Activated CD8-positive, alpha-beta memory T cell treated with anti-CD3 and anti-CD28 coated beads, Interleukin-2, amount 10 ng/mL, durations not matched to agents 7 days and 5 days (primary cell): ENCODE measurements at regions not wholly inside any gene's neighbourhood (a gene's known extent, or its start where the extent isn't known, plus 50 kb on each side); places are given as distances from the start of the nearest gene placed in this dataset.

Source experiments
- ATAC-seq: fragments of 150-1000 bp; cut with Tn5 transposase; one replicate; pipeline ENCODE4 v1.10.0; 2021; ENCODE audit warnings: moderate library complexity
- CTCF ChIA-PET: fragments of 350-600 bp; sonication (Branson Sonifier 250); formaldehyde crosslinking; loops from one replicate; lab custom pipeline; 2021; ENCODE audit warnings: antibody characterized with exemption; lab: Charles Lee
- DNase-seq: peaks from one replicate; pipeline ENCODE4 v3.0.0-alpha.2; 2020
- H3K27ac Mint-ChIP-seq: one replicate; pipeline ENCODE4 v1.8.0; 2021; ENCODE audit warnings: mild to moderate bottlenecking, mixed read lengths
- H3K27me3 Mint-ChIP-seq: one replicate; pipeline ENCODE4 v1.8.0; 2021; ENCODE audit warnings: mixed read lengths
- H3K36me3 Mint-ChIP-seq: one replicate; pipeline ENCODE4 v1.8.0; 2021; ENCODE audit warnings: mild to moderate bottlenecking, mixed read lengths
- H3K4me1 Mint-ChIP-seq: one replicate; pipeline ENCODE4 v1.8.0; 2021; ENCODE audit warnings: mixed read lengths
- H3K4me3 Mint-ChIP-seq: one replicate; pipeline ENCODE4 v1.8.0; 2021; ENCODE audit warnings: mild to moderate bottlenecking, moderate library complexity, mixed read lengths
- H3K9me3 Mint-ChIP-seq: one replicate; pipeline ENCODE4 v1.8.0; 2022; ENCODE audit warnings: low read depth, mixed read lengths

GRCh38 chr1:185566995-185567394, 167.2 kb upstream of the HMCN1 start:
- Mint-ChIP-seq H3K4me1 (peaks cover 51% of the 10 kb centered on the region), H3K36me3 (peaks cover 15% of the 10 kb centered on the region), H3K27ac (peak overlapping the region; percentile 88), H3K4me3 (peak overlapping the region; percentile 39), H3K27me3 (no peaks in the 10 kb centered on the region), H3K9me3 (no peaks in the 10 kb centered on the region)
- CTCF ChIA-PET = interaction anchor here (0.7 to 2.6 kb wide), 11 partner anchors 9 to 328 kb away, joined by 3 to 16 read pairs (median 4); partner anchors contain the start of gene IVNS1ABP
- ATAC-seq (peak; percentile 78), DNase-seq (peak; percentile 79)

- Mint-ChIP-seq H3K27me3 (no peaks in the 10 kb centered on the region), H3K36me3 (peaks cover 15% of the 10 kb centered on the region), H3K9me3 (no peaks in the 10 kb centered on the region), H3K4me1 (peaks cover 68% of the 10 kb centered on the region), H3K27ac (no peak overlapping the region), H3K4me3 (no peak overlapping the region)
- DNase-seq (no peak), ATAC-seq (no peak)
- CTCF ChIA-PET = interaction anchor here (1.2 to 2.6 kb wide), 4 partner anchors 30 to 265 kb away, joined by 3 to 10 read pairs (median 6); no protein-coding TSS in a partner anchor
Observed at GRCh38 chr1:185565302-185565701, 168.9 kb upstream of the HMCN1 start.

- no peaks in the 10 kb centered on the region for H3K9me3 Mint-ChIP-seq
- CTCF ChIA-PET = interaction anchor here (1.2 to 1.4 kb wide), 2 partner anchors 128 to 264 kb away, joined by 3 read pairs; no protein-coding TSS in a partner anchor
- DNase-seq = no peak
- no peak overlapping the region for H3K27ac Mint-ChIP-seq
- ATAC-seq = no peak
- H3K4me3 Mint-ChIP-seq = no peak overlapping the region
- H3K4me1 Mint-ChIP-seq = peaks cover 72% of the 10 kb centered on the region
- peaks cover 14% of the 10 kb centered on the region for H3K36me3 Mint-ChIP-seq
- no peaks in the 10 kb centered on the region for H3K27me3 Mint-ChIP-seq
Observed at GRCh38 chr1:185564816-185565215, 169.4 kb upstream of the HMCN1 start.

- DNase-seq (no peak), ATAC-seq (no peak)
- H3K27me3 Mint-ChIP-seq = no peaks in the 10 kb centered on the region
- no peak overlapping the region for H3K4me3 Mint-ChIP-seq
- no peaks in the 10 kb centered on the region for H3K9me3 Mint-ChIP-seq
- CTCF ChIA-PET = interaction anchor here (1.1 to 1.7 kb wide), 3 partner anchors 33 to 107 kb away, joined by 3 to 4 read pairs (median 3); no protein-coding TSS in a partner anchor
- peaks cover 9% of the 10 kb centered on the region for H3K36me3 Mint-ChIP-seq
- H3K27ac Mint-ChIP-seq = no peak overlapping the region
- H3K4me1 Mint-ChIP-seq = peaks cover 64% of the 10 kb centered on the region
Observed at GRCh38 chr1:185562461-185563359, 171.5 kb upstream of the HMCN1 start.

GRCh38 chr1:185561629-185562028, 172.6 kb upstream of the HMCN1 start:
- Mint-ChIP-seq H3K27ac (peak overlapping the region; percentile 94), H3K36me3 (peaks cover 12% of the 10 kb centered on the region), H3K9me3 (no peaks in the 10 kb centered on the region), H3K4me3 (peak overlapping the region; percentile 18), H3K27me3 (no peaks in the 10 kb centered on the region), H3K4me1 (peaks cover 53% of the 10 kb centered on the region)
- ATAC-seq (no peak), DNase-seq (no peak)
- CTCF ChIA-PET = interaction anchor here (0.9 to 4.0 kb wide), 6 partner anchors 10 to 245 kb away, joined by 3 to 37 read pairs (median 18); partner anchors contain the start of gene IVNS1ABP

- Mint-ChIP-seq H3K27me3 (no peaks in the 10 kb centered on the region), H3K9me3 (no peaks in the 10 kb centered on the region), H3K4me3 (peak overlapping the region; percentile 48), H3K27ac (peak overlapping the region; percentile 94), H3K36me3 (peaks cover 13% of the 10 kb centered on the region), H3K4me1 (peaks cover 45% of the 10 kb centered on the region)
- DNase-seq = peak; percentile 57
- CTCF ChIA-PET = interaction anchor here (0.8 to 4.0 kb wide), 19 partner anchors 11 to 267 kb away, joined by 3 to 37 read pairs (median 4); partner anchors contain the start of gene IVNS1ABP
- ATAC-seq = peak; percentile 15
Observed at GRCh38 chr1:185560760-185561159, 173.4 kb upstream of the HMCN1 start.

- Mint-ChIP-seq H3K27me3 (no peaks in the 10 kb centered on the region), H3K27ac (peak overlapping the region; percentile 94), H3K36me3 (peaks cover 15% of the 10 kb centered on the region), H3K9me3 (no peaks in the 10 kb centered on the region), H3K4me1 (peaks cover 39% of the 10 kb centered on the region), H3K4me3 (peak overlapping the region; percentile 48)
- DNase-seq = peak; percentile 93
- CTCF ChIA-PET = interaction anchor here (0.6 to 4.0 kb wide), 29 partner anchors 9 to 266 kb away, joined by 3 to 37 read pairs (median 4); partner anchors contain the start of gene IVNS1ABP
- peak; percentile 94 for ATAC-seq
Observed at GRCh38 chr1:185559684-185560331, 174.4 kb upstream of the HMCN1 start.

GRCh38 chr1:185559151-185559550, 175.0 kb upstream of the HMCN1 start:
- Mint-ChIP-seq H3K27ac (peak overlapping the region; percentile 94), H3K4me3 (no peak overlapping the region)
- CTCF ChIA-PET = interaction anchor here (0.6 to 4.0 kb wide), 22 partner anchors 11 to 242 kb away, joined by 3 to 37 read pairs (median 4); partner anchors contain the start of gene IVNS1ABP

GRCh38 chr1:185556561-185556960, 177.6 kb upstream of the HMCN1 start:
- DNase-seq (no peak), ATAC-seq (no peak)
- CTCF ChIA-PET = interaction anchor here (1.4 to 2.3 kb wide), 2 partner anchors 8 to 11 kb away, joined by 5 to 7 read pairs; no protein-coding TSS in a partner anchor
- H3K4me3 Mint-ChIP-seq = no peak overlapping the region
- peaks cover 28% of the 10 kb centered on the region for H3K4me1 Mint-ChIP-seq
- no peak overlapping the region for H3K27ac Mint-ChIP-seq
- H3K27me3 Mint-ChIP-seq = no peaks in the 10 kb centered on the region
- peaks cover 19% of the 10 kb centered on the region for H3K36me3 Mint-ChIP-seq
- H3K9me3 Mint-ChIP-seq = no peaks in the 10 kb centered on the region

More at GRCh38 chr1:185559151-185559550, 175.0 kb upstream of the HMCN1 start:
- H3K9me3 Mint-ChIP-seq = no peaks in the 10 kb centered on the region
- peaks cover 39% of the 10 kb centered on the region for H3K4me1 Mint-ChIP-seq
- H3K36me3 Mint-ChIP-seq = peaks cover 15% of the 10 kb centered on the region
- no peaks in the 10 kb centered on the region for H3K27me3 Mint-ChIP-seq
- ATAC-seq (no peak), DNase-seq (no peak)

GRCh38 chr1:185555743-185556142, 178.4 kb upstream of the HMCN1 start:
- H3K27ac Mint-ChIP-seq = no peak overlapping the region
- H3K9me3 Mint-ChIP-seq = no peaks in the 10 kb centered on the region
- peaks cover 19% of the 10 kb centered on the region for H3K36me3 Mint-ChIP-seq
- CTCF ChIA-PET = interaction anchor here (2.3 kb wide), 1 partner anchor 8 kb away, joined by 7 read pairs; no protein-coding TSS in a partner anchor
- ATAC-seq (no peak), DNase-seq (no peak)
- no peaks in the 10 kb centered on the region for H3K27me3 Mint-ChIP-seq
- peaks cover 20% of the 10 kb centered on the region for H3K4me1 Mint-ChIP-seq
- no peak overlapping the region for H3K4me3 Mint-ChIP-seq

- Mint-ChIP-seq H3K4me3 (no peak overlapping the region), H3K27ac (no peak overlapping the region), H3K36me3 (peaks cover 19% of the 10 kb centered on the region), H3K4me1 (no peaks in the 10 kb centered on the region), H3K9me3 (no peaks in the 10 kb centered on the region), H3K27me3 (no peaks in the 10 kb centered on the region)
- DNase-seq (no peak), ATAC-seq (no peak)
- CTCF ChIA-PET = no interaction called here
Observed at GRCh38 chr1:185551008-185551407, 183.2 kb upstream of the HMCN1 start.

GRCh38 chr1:185549906-185550305, 184.3 kb upstream of the HMCN1 start:
- Mint-ChIP-seq H3K27me3 (no peaks in the 10 kb centered on the region), H3K27ac (no peak overlapping the region), H3K4me1 (no peaks in the 10 kb centered on the region), H3K36me3 (peaks cover 16% of the 10 kb centered on the region), H3K4me3 (no peak overlapping the region), H3K9me3 (no peaks in the 10 kb centered on the region)
- DNase-seq = no peak
- no peak for ATAC-seq
- CTCF ChIA-PET = interaction anchor here (0.8 kb wide), 1 partner anchor 10 kb away, joined by 3 read pairs; no protein-coding TSS in a partner anchor

GRCh38 chr1:185546029-185546428, 188.2 kb upstream of the HMCN1 start:
- ATAC-seq (no peak), DNase-seq (no peak)
- H3K27me3 Mint-ChIP-seq = no peaks in the 10 kb centered on the region
- no peak overlapping the region for H3K27ac Mint-ChIP-seq
- CTCF ChIA-PET = interaction anchor here (1.1 to 1.6 kb wide), 3 partner anchors 9 to 14 kb away, joined by 3 to 5 read pairs (median 4); no protein-coding TSS in a partner anchor
- H3K9me3 Mint-ChIP-seq = no peaks in the 10 kb centered on the region
- H3K4me3 Mint-ChIP-seq = no peak overlapping the region
- no peaks in the 10 kb centered on the region for H3K4me1 Mint-ChIP-seq
- peaks cover 9% of the 10 kb centered on the region for H3K36me3 Mint-ChIP-seq
